ENCODE measurements at regions not wholly inside any gene's neighbourhood (a gene's known extent, or its start where the extent isn't known, plus 50 kb on each side); places are given as distances from the start of the nearest gene placed in this dataset.

GRCh38 chr16:47787696-47788095, 326.6 kb downstream of the PHKB start:
- H3K27me3 Mint-ChIP-seq: peaks cover 0 to 18% of the 10 kb centered on the region in 2 donors
- no peak for ATAC-seq (replicated peaks)
- peaks cover 16 to 20% of the 10 kb centered on the region in 2 donors for H3K9me3 Mint-ChIP-seq
- DNase-seq: no peak
- no peaks in the 10 kb centered on the region for H3K4me1 Mint-ChIP-seq
- H3K4me3 Mint-ChIP-seq: no peak overlapping the region
- no peak overlapping the region for H3K27ac Mint-ChIP-seq
- peaks cover 0 to 5% of the 10 kb centered on the region in 2 donors for H3K36me3 Mint-ChIP-seq

GRCh38 chr16:47781673-47782072, 320.5 kb downstream of the PHKB start:
- no peak overlapping the region for H3K27ac Mint-ChIP-seq
- peaks cover 5 to 7% of the 10 kb centered on the region in 2 donors for H3K4me1 Mint-ChIP-seq
- ATAC-seq (replicated peaks) (no peak), DNase-seq (no peak)
- H3K27me3 Mint-ChIP-seq: peaks cover 0 to 4% of the 10 kb centered on the region in 2 donors
- no peaks in the 10 kb centered on the region for H3K9me3 Mint-ChIP-seq
- H3K36me3 Mint-ChIP-seq: no peaks in the 10 kb centered on the region
- H3K4me3 Mint-ChIP-seq: no peak overlapping the region

- H3K4me3 Mint-ChIP-seq: no peak overlapping the region
- no peak for DNase-seq
- H3K27me3 Mint-ChIP-seq: no peaks in the 10 kb centered on the region
- no peak for ATAC-seq (replicated peaks)
- H3K9me3 Mint-ChIP-seq: peaks cover 1 to 4% of the 10 kb centered on the region in 2 donors
- H3K27ac Mint-ChIP-seq: no peak overlapping the region
- no peaks in the 10 kb centered on the region for H3K36me3 Mint-ChIP-seq
- peaks cover 5 to 7% of the 10 kb centered on the region in 2 donors for H3K4me1 Mint-ChIP-seq
Observed at GRCh38 chr16:47780213-47780875, 319.2 kb downstream of the PHKB start.

- H3K36me3 Mint-ChIP-seq: no peaks in the 10 kb centered on the region
- peak overlapping the region; percentile 89 for H3K27ac Mint-ChIP-seq
- peaks cover 0 to under 1% of the 10 kb centered on the region in 2 donors for H3K27me3 Mint-ChIP-seq
- H3K4me3 Mint-ChIP-seq: peak overlapping the region; percentile 82 to 84
- H3K9me3 Mint-ChIP-seq: peaks cover 1 to 4% of the 10 kb centered on the region in 2 donors
- ATAC-seq (replicated peaks): peak; percentile 65 to 85
- H3K4me1 Mint-ChIP-seq: peaks cover 5 to 7% of the 10 kb centered on the region in 2 donors
- DNase-seq: peak; percentile 11
Observed at GRCh38 chr16:47779201-47780016, 318.3 kb downstream of the PHKB start.

GRCh38 chr16:47778106-47778801, 317.1 kb downstream of the PHKB start:
- Mint-ChIP-seq H3K27me3 (peaks cover 9 to 12% of the 10 kb centered on the region in 2 donors), H3K9me3 (peaks cover 4 to 6% of the 10 kb centered on the region in 2 donors), H3K4me1 (peaks cover 5 to 7% of the 10 kb centered on the region in 2 donors), H3K4me3 (no peak overlapping the region), H3K27ac (no peak overlapping the region), H3K36me3 (no peaks in the 10 kb centered on the region)
- ATAC-seq (replicated peaks): no peak
- no peak for DNase-seq

GRCh38 chr16:47777220-47777619, 316.1 kb downstream of the PHKB start:
- ATAC-seq (replicated peaks) (no peak), DNase-seq (no peak)
- Mint-ChIP-seq H3K9me3 (peaks cover 4 to 9% of the 10 kb centered on the region in 2 donors), H3K4me3 (no peak overlapping the region), H3K27ac (no peak overlapping the region), H3K36me3 (no peaks in the 10 kb centered on the region), H3K27me3 (peaks cover 18% of the 10 kb centered on the region in 2 donors), H3K4me1 (peaks cover 5 to 7% of the 10 kb centered on the region in 2 donors)

GRCh38 chr16:47774661-47775060, 313.5 kb downstream of the PHKB start:
- Mint-ChIP-seq H3K36me3 (no peaks in the 10 kb centered on the region), H3K27ac (no peak overlapping the region), H3K9me3 (peaks cover 4 to 11% of the 10 kb centered on the region in 2 donors), H3K4me1 (peaks cover 3 to 5% of the 10 kb centered on the region in 2 donors), H3K27me3 (peaks cover 18 to 21% of the 10 kb centered on the region in 2 donors), H3K4me3 (no peak overlapping the region)
- DNase-seq (no peak), ATAC-seq (replicated peaks) (no peak)

GRCh38 chr16:47753659-47754058, 292.5 kb downstream of the PHKB start:
- H3K4me3 Mint-ChIP-seq: no peak overlapping the region
- DNase-seq: no peak
- peaks cover 0 to 5% of the 10 kb centered on the region in 2 donors for H3K27me3 Mint-ChIP-seq
- no peaks in the 10 kb centered on the region for H3K36me3 Mint-ChIP-seq
- H3K27ac Mint-ChIP-seq: no peak overlapping the region
- no peak for ATAC-seq (replicated peaks)
- no peaks in the 10 kb centered on the region for H3K4me1 Mint-ChIP-seq
- peaks cover 0 to 1% of the 10 kb centered on the region in 2 donors for H3K9me3 Mint-ChIP-seq

All from stimulated activated naive B cell treated with anti-CD40 and anti-IgM and Interleukin-4, amounts not matched to agents 10 μg/mL and 1 μg/mL and 100 μg/mL, for 72 hours (primary cell).